NB4 (cell line): ENCODE measurements at regions not wholly inside any gene's neighbourhood (a gene's known extent, or its start where the extent isn't known, plus 50 kb on each side); places are given as distances from the start of the nearest gene placed in this dataset.

Experiments
- DNase-seq: peaks from one replicate; pipeline ENCODE4 v3.0.0; 2010; ENCODE audit warnings: low read depth
- H3K4me3 ChIP-seq: one replicate; pipeline ENCODE4 v1.5.1; 2011; ENCODE audit warnings: mild to moderate bottlenecking, low read depth, low read length, moderate library complexity
- CTCF ChIP-seq: IDR thresholded peaks from one replicate; pipeline ENCODE4 v1.5.1; 2012; ENCODE audit warnings: low read depth, low read length
- MAX ChIP-seq: IDR thresholded peaks from 2 replicates; pipeline ENCODE4 v1.6.1; 2011; ENCODE audit warnings: low read depth, low read length
- MYC ChIP-seq: IDR thresholded peaks from 2 replicates; pipeline ENCODE4 v1.6.1; 2011; ENCODE audit warnings: low read depth, low read length
- POLR2A ChIP-seq: IDR thresholded peaks from 2 replicates; pipeline ENCODE4 v1.6.1; 2011; ENCODE audit warnings: mild to moderate bottlenecking; ENCODE audit not compliant: insufficient read length; ENCODE audit errors: extremely low read depth

- TF ChIP-seq MYC (no peak), POLR2A (no peak), MAX (no peak), CTCF (no peak)
- DNase-seq: no peak
- H3K4me3 ChIP-seq: no peak overlapping the region
Observed at GRCh38 chr4:65023883-65024670, 614.8 kb upstream of the TECRL start.

GRCh38 chr4:65023081-65023480 is 613.8 kb upstream of the TECRL start:
- no peak overlapping the region for H3K4me3 ChIP-seq
- no peak for DNase-seq
- TF ChIP-seq MAX (no peak), MYC (no peak), POLR2A (no peak), CTCF (no peak)

DNA sequence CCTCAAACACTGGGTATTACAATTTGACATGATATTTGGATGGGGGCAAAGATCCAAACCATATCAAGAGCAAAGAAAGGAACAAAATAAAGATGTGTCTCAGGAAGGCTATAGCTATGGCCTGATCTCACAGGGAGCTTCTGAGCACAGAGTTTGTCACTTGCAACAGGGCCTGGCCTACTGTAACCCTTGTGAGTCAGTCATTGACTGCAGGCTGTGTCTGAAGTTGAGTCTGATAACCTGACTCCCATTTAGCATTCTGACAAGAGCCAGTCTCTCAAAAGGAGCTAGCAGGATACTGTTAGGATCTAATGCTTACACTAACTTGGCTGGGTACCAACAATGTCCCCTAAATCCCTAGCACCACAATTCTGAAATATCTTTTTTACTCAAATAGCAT is 612.5 kb upstream of the TECRL start:
- DNase-seq: no peak
- TF ChIP-seq MAX: no peak
- no peak for TF ChIP-seq CTCF
- no peak for TF ChIP-seq POLR2A
- no peak for TF ChIP-seq MYC
- H3K4me3 ChIP-seq: no peak overlapping the region

- no peak for TF ChIP-seq POLR2A
- no peak for TF ChIP-seq MAX
- TF ChIP-seq MYC: no peak
- TF ChIP-seq CTCF: no peak
- no peak overlapping the region for H3K4me3 ChIP-seq
- DNase-seq: no peak
Observed at GRCh38 chr4:65021149-65021548, 611.9 kb upstream of the TECRL start.

- no peak overlapping the region for H3K4me3 ChIP-seq
- no peak for TF ChIP-seq MYC
- no peak for TF ChIP-seq CTCF
- TF ChIP-seq POLR2A: no peak
- no peak for TF ChIP-seq MAX
- DNase-seq: no peak
Observed at GRCh38 chr4:65019775-65020174, 610.5 kb upstream of the TECRL start.
